HG02623 (cell line): ENCODE measurements at regions not wholly inside any gene's neighbourhood (a gene's known extent, or its start where the extent isn't known, plus 50 kb on each side); places are given as distances from the start of the nearest gene placed in this dataset.
A peak's percentile ranks its signal among the peaks of the same experiment; 100 is the strongest.
"Not testable (repeated sequence)": the region's sequence is repeated elsewhere in the genome, so short reads cannot be mapped to it uniquely, and the experiment has no call there.

Experiments used
- ATAC-seq: cut with Tn5 transposase; IDR thresholded peaks from one replicate; pipeline ENCODE4 v1.9.1; 2021; ENCODE audit warnings: moderate library complexity; ENCODE audit not compliant: unreplicated experiment

DNA sequence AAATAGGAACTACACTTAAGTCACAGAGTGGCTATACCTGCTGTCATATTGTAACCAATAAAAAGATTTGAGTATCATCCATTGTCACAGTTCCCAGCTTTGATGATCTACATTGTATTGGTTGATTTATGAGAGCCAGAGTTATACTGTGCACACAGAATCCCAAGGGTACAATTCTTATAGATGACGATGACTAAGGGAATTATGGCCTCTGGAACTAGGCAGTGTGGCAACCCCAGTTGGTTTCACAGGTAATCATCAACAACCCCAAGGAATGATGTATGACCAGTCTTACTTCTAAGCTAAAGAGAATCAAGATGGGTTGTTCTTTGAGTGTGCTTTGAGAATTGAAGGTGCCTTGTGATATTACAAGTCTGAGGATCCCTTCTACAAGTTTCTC, 217.3 kb downstream of the ETAA1 start:
- ATAC-seq, result no peak

DNA sequence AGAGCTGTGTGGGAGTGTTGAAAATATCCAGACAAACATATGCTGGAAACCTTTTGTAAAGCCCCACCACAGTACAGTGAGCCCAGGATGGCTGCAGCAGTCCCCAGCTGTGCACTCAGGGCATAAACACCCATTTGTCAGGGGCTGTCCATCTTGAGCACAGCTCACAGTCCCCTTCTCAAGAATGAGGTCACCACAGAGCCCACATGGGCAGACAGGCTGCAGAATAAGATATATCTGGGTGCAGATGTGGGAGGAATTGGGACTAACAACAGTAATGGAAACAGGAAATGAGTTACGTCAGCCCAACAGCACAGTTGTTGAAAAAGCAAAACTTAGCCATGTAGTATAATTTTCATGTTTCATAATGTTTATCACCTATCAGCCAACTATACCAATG, 219.6 kb downstream of the ETAA1 start:
- peak; percentile 62 for ATAC-seq

DNA sequence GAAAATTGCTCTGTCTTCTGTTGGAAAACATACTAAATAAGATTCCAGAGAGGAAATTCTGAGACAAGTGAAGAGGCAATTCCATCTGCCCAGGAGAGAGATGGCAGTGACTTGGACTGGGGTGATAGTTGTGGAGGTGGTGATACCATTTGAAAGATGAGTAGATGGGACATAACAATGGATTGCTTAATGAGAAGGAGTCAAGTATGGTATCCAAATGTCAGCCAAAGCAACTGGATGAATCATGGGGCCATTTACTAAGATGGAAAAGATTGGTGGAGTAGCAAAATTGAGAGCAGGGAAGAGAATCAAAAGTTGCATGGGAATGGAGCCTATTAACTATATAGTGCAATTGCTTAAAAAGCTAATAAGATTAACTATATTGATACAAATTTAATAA, 222.1 kb downstream of the ETAA1 start:
- ATAC-seq, result no peak

DNA sequence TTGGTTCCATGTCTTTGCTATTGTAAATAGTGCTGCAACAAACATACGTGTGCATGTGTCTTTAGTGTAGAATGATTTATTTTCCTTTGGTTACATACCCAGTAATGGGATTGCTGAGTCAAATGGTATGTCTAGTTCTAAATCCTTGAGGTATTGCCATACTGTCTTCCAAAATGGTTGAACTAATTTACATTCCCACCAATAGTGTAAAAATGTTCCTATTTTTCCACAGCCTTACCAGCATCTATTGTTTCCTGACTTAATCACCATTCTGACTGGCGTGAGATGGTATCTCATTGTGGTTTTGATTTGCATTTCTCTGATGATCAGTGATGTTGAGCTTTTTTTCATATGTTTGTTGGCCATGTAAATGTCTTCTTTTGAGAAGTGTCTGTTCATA, 226.6 kb downstream of the ETAA1 start:
- not testable (repeated sequence) for ATAC-seq

GRCh38 chr2:67625178-67625577, 228.0 kb downstream of the ETAA1 start:
- ATAC-seq, result no peak

- ATAC-seq, result no peak
These were observed 228.8 kb downstream of the ETAA1 start for GRCh38 chr2:67625690-67626475.

DNA sequence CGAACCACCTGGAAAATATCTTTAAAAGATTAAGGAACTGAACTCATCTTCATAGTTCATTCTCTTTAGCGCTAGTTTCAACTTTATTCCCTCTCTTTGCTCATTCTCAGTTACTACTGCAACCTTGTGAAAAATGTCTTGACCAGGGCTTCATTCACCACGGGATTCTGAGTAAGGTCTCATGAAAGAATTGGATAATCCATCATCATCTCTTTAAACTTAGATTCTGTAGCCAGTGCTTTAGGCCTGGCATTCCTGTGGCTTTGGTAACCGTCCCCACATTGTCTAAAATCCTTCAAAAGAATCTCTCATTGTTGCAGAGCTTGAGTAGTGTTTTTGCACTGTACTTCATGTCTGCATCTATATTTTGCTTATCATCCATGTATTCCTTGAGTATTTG, 229.5 kb downstream of the ETAA1 start:
- ATAC-seq, result no peak

GRCh38 chr2:67627456-67628207, 230.5 kb downstream of the ETAA1 start:
- no peak for ATAC-seq

DNA sequence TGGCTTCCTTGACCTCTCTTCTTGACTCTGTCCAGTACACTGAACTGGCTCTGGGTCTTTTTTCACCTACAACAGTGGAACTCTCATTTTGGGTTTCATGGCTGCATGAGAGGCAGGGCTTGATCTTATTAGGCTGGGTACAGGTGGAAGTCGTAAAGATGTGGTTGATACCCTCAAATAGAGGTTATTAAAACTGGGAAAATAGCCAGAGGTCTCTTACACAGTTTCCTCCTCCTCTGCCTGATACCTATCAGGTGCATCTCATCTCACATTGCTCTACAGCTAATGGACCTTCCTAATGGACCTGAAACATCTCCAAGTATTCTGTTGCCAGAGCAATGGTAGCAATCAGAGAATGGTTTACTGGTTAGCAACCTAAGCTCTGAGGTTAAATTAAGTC, 231.8 kb downstream of the ETAA1 start:
- ATAC-seq, result no peak

DNA sequence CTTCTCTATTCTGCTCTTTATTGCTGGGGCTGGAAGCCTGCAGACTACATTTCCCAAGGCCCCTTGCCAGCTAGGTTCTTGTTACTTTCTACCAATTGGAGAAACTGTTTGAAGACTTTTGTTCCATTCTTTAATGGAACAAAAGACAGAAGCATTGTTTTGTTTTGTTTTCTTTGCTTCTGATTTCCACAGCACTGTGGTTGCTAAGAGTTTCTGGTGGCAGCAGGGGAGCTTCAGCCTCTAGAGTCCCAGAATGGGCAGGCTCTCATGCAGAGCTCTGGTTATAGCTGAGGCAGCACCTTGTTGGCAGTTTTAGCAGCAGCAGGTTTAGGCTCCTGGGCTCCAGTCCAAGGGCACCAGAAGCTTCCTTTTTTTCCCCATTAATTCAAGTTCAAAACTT, 234.3 kb downstream of the ETAA1 start:
- ATAC-seq, result no peak

DNA sequence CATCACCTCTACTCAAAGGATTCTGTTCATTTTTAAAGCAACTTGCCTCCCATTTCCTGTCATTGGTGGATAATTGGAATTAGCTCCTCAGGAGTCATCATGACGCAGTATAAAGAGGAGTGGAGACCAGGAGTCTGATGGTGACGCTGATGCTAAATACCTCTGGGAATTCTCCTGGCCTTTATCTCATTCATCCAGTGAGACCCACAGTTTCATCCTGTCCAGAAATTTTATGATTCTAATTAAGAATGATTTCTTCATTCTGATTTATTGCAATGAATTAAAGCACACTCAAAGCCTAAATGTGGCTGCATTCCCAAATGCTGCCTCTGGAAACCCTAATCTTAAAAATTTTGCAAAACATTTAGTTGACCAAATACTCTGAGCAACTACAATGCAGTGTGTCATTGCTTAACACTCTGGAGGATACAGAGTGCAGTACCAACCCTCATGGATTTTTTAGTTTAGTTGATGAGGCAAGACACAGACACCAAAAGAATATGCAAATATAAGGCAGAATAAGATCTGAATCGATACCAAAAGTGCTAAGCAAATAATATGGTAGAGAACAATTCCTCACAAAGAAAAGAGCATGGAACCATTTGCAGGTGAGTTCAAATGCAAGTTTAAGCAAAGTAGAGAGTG, 236.2 kb downstream of the ETAA1 start:
- ATAC-seq, result no peak

DNA sequence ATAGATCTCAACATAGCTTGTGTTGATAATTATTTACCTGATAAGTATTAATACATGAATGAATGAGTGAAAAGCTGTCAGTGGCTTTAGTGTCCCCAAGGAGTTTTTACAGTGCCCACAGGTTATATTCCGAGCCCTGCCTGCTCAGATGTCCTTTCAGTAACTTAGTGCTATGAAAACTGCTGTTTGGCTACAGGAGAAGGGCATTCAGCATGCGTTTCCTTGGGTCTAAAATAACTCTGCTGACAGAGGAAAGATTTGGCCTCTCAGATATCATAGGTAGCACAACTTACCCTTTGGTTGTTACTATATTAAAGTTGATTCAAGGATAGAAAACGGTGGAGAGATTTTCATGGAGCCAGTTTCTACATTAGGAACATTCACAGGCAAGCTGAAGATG, 241.0 kb downstream of the ETAA1 start:
- ATAC-seq, result no peak

DNA sequence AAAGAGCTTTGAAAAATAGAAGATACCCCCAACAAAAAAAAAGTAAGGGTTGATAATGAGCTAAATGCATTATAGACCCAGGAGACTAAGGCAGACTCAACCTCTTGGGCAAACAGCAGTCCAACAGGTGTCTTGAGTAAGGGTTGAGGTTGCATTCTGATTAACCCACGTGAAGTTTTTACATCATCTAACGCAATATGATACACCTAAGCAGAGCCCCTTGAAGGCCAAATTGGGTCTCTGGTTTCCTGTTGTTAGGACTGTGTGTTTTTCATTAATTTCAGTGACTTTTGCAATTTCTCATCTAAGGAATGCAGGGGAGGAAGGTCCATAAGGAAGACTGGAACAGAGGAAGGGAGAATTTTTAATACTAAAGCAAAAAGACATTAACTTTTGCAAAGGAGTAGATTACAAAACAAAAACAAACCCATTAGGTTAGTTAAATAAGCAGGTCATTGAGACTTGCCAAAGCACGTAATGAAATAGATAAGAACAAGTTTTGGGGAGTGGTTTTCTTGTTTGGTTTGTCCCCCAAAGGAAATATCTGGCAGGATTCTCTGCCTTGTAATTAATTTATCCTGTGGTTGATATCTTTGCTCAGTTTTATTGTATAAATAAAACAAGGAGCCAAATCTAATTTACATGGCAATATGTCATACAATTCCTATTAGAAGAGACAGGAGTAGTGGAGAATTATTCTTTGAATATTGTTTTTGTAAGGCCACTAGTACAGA, 244.3 kb downstream of the ETAA1 start:
- ATAC-seq, result no peak

- ATAC-seq, result no peak
These were observed 244.9 kb downstream of the ETAA1 start for GRCh38 chr2:67642046-67642382.

GRCh38 chr2:67642961-67643360, 245.8 kb downstream of the ETAA1 start:
- no peak for ATAC-seq

DNA sequence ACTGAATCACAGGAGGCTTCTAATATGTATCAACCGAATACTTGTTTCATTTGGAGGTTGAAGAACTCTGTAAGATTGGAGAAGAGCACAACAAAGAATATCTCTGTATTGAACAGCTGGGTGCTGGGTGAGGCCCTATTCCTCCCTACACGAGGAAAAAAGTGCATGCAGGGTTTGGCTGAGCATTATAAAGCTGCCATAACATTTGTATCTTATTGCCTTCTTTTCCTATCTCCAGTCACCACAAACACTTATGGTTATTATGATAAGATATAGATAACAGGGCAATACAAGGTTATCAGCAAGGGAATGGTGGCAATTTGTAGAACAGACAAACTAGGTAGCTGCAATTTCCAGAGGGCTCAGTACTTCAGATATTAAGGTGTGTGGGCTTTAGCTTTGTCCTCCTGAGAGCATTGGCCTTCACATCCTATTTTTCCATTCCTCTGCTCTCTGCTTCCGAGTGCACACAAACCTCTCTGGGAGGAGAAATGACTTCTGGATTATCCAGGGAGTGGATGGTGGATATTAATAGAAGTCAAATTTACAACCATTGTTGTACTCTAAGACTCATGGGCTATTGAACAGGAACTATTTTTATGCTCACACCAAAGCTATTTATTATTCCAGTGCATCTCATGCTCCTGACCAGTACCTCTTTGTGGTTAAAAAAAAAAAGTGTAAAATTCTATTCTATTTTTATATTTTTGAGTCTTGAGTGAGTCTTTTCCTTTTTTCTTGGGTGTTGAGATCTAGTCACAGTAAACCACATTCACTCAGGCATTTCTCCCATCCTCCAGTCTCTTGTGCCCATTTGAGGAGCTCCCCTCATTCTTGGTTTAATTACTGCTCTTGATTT, 248.4 kb downstream of the ETAA1 start:
- no peak for ATAC-seq

DNA sequence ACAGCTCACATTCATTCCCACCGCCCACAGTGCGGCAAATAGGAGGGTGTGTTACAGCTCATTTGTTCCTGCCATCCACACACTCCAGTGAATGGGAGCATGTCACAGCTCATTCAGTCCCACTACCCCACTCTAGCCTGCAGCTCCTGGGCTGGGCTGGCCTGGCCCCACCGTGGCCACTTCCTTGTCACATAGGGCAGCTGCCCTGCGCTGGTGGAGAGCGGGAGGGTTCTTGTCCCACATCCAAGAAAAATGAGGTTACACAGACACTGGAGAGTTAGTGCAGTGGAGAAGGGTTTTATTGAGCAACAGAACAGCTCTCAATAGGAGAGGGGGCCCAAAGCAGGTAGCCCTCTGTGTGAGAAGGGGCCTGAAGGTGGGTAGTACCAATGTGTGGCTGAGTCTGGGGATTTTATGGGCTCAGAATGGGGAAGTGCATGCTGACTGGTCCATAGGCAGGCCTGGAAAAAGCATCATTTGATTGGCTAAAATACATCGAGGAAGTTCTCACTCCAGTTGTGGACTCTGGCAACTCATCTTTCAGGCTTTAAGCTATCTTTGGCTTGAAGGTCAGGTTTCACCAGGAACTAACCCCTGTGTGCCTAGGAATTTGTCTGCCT, 249.7 kb downstream of the ETAA1 start:
- ATAC-seq, result no peak

GRCh38 chr2:67649331-67650261, 252.5 kb downstream of the ETAA1 start:
- no peak for ATAC-seq
